HG03520 (cell line): ENCODE measurements at regions not wholly inside any gene's neighbourhood (a gene's known extent, or its start where the extent isn't known, plus 50 kb on each side); places are given as distances from the start of the nearest gene placed in this dataset.
"Not testable (repeated sequence)": the region's sequence is repeated elsewhere in the genome, so short reads cannot be mapped to it uniquely, and the experiment has no call there.

Experiments used
- ATAC-seq: cut with Tn5 transposase; IDR thresholded peaks from one replicate; pipeline ENCODE4 v1.9.1; 2021; ENCODE audit warnings: mild to moderate bottlenecking, moderate library complexity; ENCODE audit not compliant: unreplicated experiment

- ATAC-seq, result no peak
Measured at GRCh38 chr2:136715146-136715545, 50.2 kb upstream of the THSD7B start.

- ATAC-seq, result no peak
Measured at GRCh38 chr2:136714452-136714951, 50.8 kb upstream of the THSD7B start.

GRCh38 chr2:136713739-136714138 is 51.6 kb upstream of the THSD7B start:
- no peak for ATAC-seq

- no peak for ATAC-seq
Measured at GRCh38 chr2:136705336-136705735, 60.0 kb upstream of the THSD7B start.

GRCh38 chr2:136703214-136703613 is 62.1 kb upstream of the THSD7B start:
- no peak for ATAC-seq

- no peak for ATAC-seq
Measured at GRCh38 chr2:136696438-136696837, 68.9 kb upstream of the THSD7B start.

- no peak for ATAC-seq
Measured at GRCh38 chr2:136693966-136694365, 71.4 kb upstream of the THSD7B start.

GRCh38 chr2:136680079-136680478 is 85.3 kb upstream of the THSD7B start:
- ATAC-seq, result not testable (repeated sequence)

- no peak for ATAC-seq
Measured at GRCh38 chr2:136665736-136666135, 99.6 kb upstream of the THSD7B start.

- ATAC-seq, result no peak
Measured at GRCh38 chr2:136664713-136665405, 100.5 kb upstream of the THSD7B start.

- ATAC-seq, result no peak
Measured at GRCh38 chr2:136658201-136658600, 107.1 kb upstream of the THSD7B start.

GRCh38 chr2:136653861-136654260 is 111.5 kb upstream of the THSD7B start:
- ATAC-seq, result no peak

- ATAC-seq, result no peak
Measured at GRCh38 chr2:136651456-136652010, 113.8 kb upstream of the THSD7B start.

- ATAC-seq, result no peak
Measured at GRCh38 chr2:136647039-136647438, 118.3 kb upstream of the THSD7B start.

GRCh38 chr2:136645236-136645828 is 120.0 kb upstream of the THSD7B start:
- no peak for ATAC-seq

GRCh38 chr2:136639651-136640050 is 125.7 kb upstream of the THSD7B start:
- ATAC-seq, result no peak

GRCh38 chr2:136638193-136638592 is 127.2 kb upstream of the THSD7B start:
- no peak for ATAC-seq

- ATAC-seq, result no peak
Measured at GRCh38 chr2:136637402-136637801, 127.9 kb upstream of the THSD7B start.

GRCh38 chr2:136628490-136628889 is 136.9 kb upstream of the THSD7B start:
- no peak for ATAC-seq

- no peak for ATAC-seq
Measured at GRCh38 chr2:136613096-136613495, 152.2 kb upstream of the THSD7B start.

- no peak for ATAC-seq
Measured at GRCh38 chr2:136612079-136612478, 153.3 kb upstream of the THSD7B start.

GRCh38 chr2:136611451-136611850 is 153.9 kb upstream of the THSD7B start:
- no peak for ATAC-seq
